Body of pancreas (tissue), 4 donors: ENCODE measurements at regions not wholly inside any gene's neighbourhood (a gene's known extent, or its start where the extent isn't known, plus 50 kb on each side); places are given as distances from the start of the nearest gene placed in this dataset.

Experiments used
- ATAC-seq: fragments of 150-250 bp; one replicate; pipeline ENCODE4 v1.9.1; 2016
- DNase-seq, 4 donors: peaks; one replicate each; pipeline ENCODE4 v3.0.0-alpha.2; 2019
- H3K27ac ChIP-seq, 4 donors: fragments of 200-600 bp; sonication (generic); 1 replicate in 3 of 4; 2 replicates in 1 of 4; pipeline versions ENCODE4 v1.5.1 to v1.6.1; 2016 to 2019; ENCODE audit warnings: mild to moderate bottlenecking in 1 of 4, mixed read lengths in 1 of 4, moderate library complexity in 1 of 4
- H3K27me3 ChIP-seq, 2 donors: fragments of 200-600 bp; sonication (generic); one replicate each; pipeline ENCODE4 v1.6.0; 2016; ENCODE audit warnings: mild to moderate bottlenecking in 1 of 2
- H3K36me3 ChIP-seq, 2 donors: fragments of 200-600 bp; sonication (generic); replicated peaks in 1 of 2; 2 replicates each; pipeline ENCODE4 v1.5.1; 2016; ENCODE audit warnings: low read depth in 2 of 2; ENCODE audit not compliant: insufficient read depth in 1 of 2
- H3K4me1 ChIP-seq: fragments of 200-600 bp; sonication (generic); one replicate; pipeline ENCODE4 v1.6.0; 2016
- H3K4me3 ChIP-seq, 2 donors: fragments of 200-600 bp; sonication (generic); 1 replicate in 1 of 2; 2 replicates in 1 of 2; pipeline ENCODE4 v1.5.1; 2016 to 2019
- H3K9me3 ChIP-seq, 3 donors: fragments of 200-600 bp; sonication (generic); 1 replicate in 2 of 3; 2 replicates in 1 of 3; pipeline ENCODE4 v1.5.1; 2016
- CTCF ChIP-seq, 7 experiments: fragments of 450-650 bp in 4 of 7; fragments of 200-600 bp in 3 of 7; sonication (generic) in 3 of 7; IDR thresholded peaks; one replicate each; pipeline ENCODE4 v1.5.1; 2016 to 2019; ENCODE audit warnings: antibody characterized with exemption in 7 of 7
- POLR2A ChIP-seq, 3 donors: fragments of 450-650 bp; IDR thresholded peaks; one replicate each; pipeline ENCODE4 v1.6.1; 2016; ENCODE audit warnings: antibody characterized with exemption in 3 of 3, mild to moderate bottlenecking in 2 of 3
- WGBS, 2 donors: methylation state at CpG; one replicate each; pipeline ENCODE4 v1.1.5; 2017; 5-methylcytosine and 5-hydroxymethylcytosine counted together
- intact Hi-C: fragments of 100-400 bp; cut with DNase I; formaldehyde crosslinking; loops from one replicate; pipeline ENCODE4 v1.15.1; 2023

GRCh38 chr1:181392613-181393220, 90.6 kb upstream of the CACNA1E start:
- ATAC-seq (no peak), DNase-seq (no peak)
- H3K27ac ChIP-seq, result no peak overlapping the region
- no peak overlapping the region for H3K4me3 ChIP-seq
- intact Hi-C loops, result no loop called here
- H3K9me3 ChIP-seq, result no peaks in the 10 kb centered on the region
- H3K4me1 ChIP-seq, result peaks cover 8% of the 10 kb centered on the region
- TF ChIP-seq POLR2A (IDR thresholded peaks at IDR 0.05), result no peak
- no peak for TF ChIP-seq CTCF (IDR thresholded peaks at IDR 0.05)
- WGBS, 2 donors, result 35 to 52% methylated on average over 1 of the region's 1 CpG
- no peaks in the 10 kb centered on the region for H3K27me3 ChIP-seq
- no peaks in the 10 kb centered on the region for H3K36me3 ChIP-seq

GRCh38 chr1:181394766-181395165, 88.6 kb upstream of the CACNA1E start:
- DNase-seq, result no peak
- Histone ChIP-seq H3K9me3 (no peaks in the 10 kb centered on the region), H3K4me3 (no peak overlapping the region), H3K27me3 (no peaks in the 10 kb centered on the region), H3K36me3 (no peaks in the 10 kb centered on the region), H3K4me1 (peaks cover 8% of the 10 kb centered on the region), H3K27ac (no peak overlapping the region)
- intact Hi-C loops, result no loop called here
- ATAC-seq, result no peak
- TF ChIP-seq CTCF (IDR thresholded peaks at IDR 0.05) (no peak), POLR2A (IDR thresholded peaks at IDR 0.05) (no peak)
- WGBS, 2 donors, result 87% methylated on average over 2 of the region's 2 CpGs

- TF ChIP-seq CTCF (IDR thresholded peaks at IDR 0.05) (no peak), POLR2A (IDR thresholded peaks at IDR 0.05) (no peak)
- H3K9me3 ChIP-seq, result no peaks in the 10 kb centered on the region
- ATAC-seq (no peak), DNase-seq (no peak)
- H3K36me3 ChIP-seq, result no peaks in the 10 kb centered on the region
- WGBS, 2 donors, result 54 to 67% methylated on average over 5 of the region's 5 CpGs
- intact Hi-C loops, result no loop called here
- no peak overlapping the region for H3K27ac ChIP-seq
- no peaks in the 10 kb centered on the region for H3K27me3 ChIP-seq
- no peaks in the 10 kb centered on the region for H3K4me1 ChIP-seq
- H3K4me3 ChIP-seq, result no peak overlapping the region
These were observed 87.1 kb upstream of the CACNA1E start for GRCh38 chr1:181396171-181396670.

GRCh38 chr1:181396811-181397210, 86.5 kb upstream of the CACNA1E start:
- 80 to 100% methylated on average over 1 of the region's 1 CpG for WGBS, 2 donors

More at GRCh38 chr1:181396811-181397210, 86.5 kb upstream of the CACNA1E start:
- intact Hi-C loops, result no loop called here
- no peaks in the 10 kb centered on the region for H3K36me3 ChIP-seq
- DNase-seq, result no peak
- no peaks in the 10 kb centered on the region for H3K9me3 ChIP-seq
- no peaks in the 10 kb centered on the region for H3K4me1 ChIP-seq
- no peak for TF ChIP-seq CTCF (IDR thresholded peaks at IDR 0.05)
- no peak for TF ChIP-seq POLR2A (IDR thresholded peaks at IDR 0.05)
- no peak for ATAC-seq
- H3K27me3 ChIP-seq, result no peaks in the 10 kb centered on the region
- H3K4me3 ChIP-seq, result no peak overlapping the region
- H3K27ac ChIP-seq, result no peak overlapping the region
